Activated T-helper 17 cell treated with anti-CD3 and anti-CD28 coated beads, Interleukin-2, amount 50 U/mL, for 72 hours (primary cell): ENCODE measurements at regions not wholly inside any gene's neighbourhood (a gene's known extent, or its start where the extent isn't known, plus 50 kb on each side); places are given as distances from the start of the nearest gene placed in this dataset.

Experiments
- ATAC-seq: fragments of 150-1000 bp; cut with Tn5 transposase; replicated peaks from 2 replicates; pipeline ENCODE4 v1.10.0; 2021; ENCODE audit warnings: mild to moderate bottlenecking, moderate library complexity
- H3K27ac Mint-ChIP-seq: one replicate; pipeline ENCODE4 v1.8.0; 2022; ENCODE audit warnings: mixed read lengths
- H3K27me3 Mint-ChIP-seq: one replicate; pipeline ENCODE4 v1.8.0; 2022; ENCODE audit warnings: mixed read lengths
- H3K36me3 Mint-ChIP-seq: one replicate; pipeline ENCODE4 v1.8.0; 2022; ENCODE audit warnings: low read depth, mild to moderate bottlenecking, mixed read lengths
- H3K4me1 Mint-ChIP-seq: one replicate; pipeline ENCODE4 v1.8.0; 2022; ENCODE audit warnings: mixed read lengths
- H3K4me3 Mint-ChIP-seq: one replicate; pipeline ENCODE4 v1.8.0; 2022; ENCODE audit warnings: mild to moderate bottlenecking, mixed read lengths
- H3K9me3 Mint-ChIP-seq: one replicate; pipeline ENCODE4 v1.8.0; 2022; ENCODE audit warnings: mixed read lengths

DNA sequence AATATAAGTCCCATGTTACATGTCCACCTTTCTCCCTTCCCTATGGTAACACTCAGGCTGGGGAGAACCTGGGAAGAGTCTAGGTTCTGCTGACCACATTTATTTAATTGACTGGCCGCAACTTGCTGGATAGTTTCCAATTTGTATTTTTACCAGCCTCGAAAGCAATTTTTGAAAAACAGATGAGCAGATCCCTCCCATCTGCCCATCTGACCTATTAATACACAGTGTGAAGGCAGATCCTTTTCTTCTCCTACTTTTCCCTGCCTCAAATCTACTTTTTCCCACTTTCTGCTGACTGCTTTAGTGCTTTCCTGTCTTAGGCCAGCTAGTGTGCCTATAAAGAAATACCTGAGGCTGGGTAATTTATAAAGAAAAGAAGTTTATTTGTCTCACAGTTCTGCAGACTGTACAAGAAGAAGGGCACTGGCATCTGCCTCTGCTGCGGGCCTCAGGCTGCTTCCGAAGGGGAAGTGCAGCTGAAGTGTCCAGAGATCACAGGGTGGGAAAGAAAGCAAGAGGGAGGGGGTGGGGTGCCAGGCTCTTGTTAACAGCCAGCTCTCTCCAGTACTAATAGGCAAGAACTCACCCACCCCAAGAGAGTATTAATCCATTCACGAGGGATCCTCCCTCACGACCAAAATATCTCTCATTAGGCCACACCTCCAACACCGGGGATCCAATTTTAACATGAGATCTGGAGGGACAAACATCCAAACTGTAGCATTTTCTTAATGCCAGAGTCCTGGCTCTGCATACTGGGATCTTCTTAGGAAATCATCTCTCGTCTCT, 336.0 kb upstream of the IGFBP3 start:
- H3K27ac Mint-ChIP-seq, result no peak overlapping the region
- no peaks in the 10 kb centered on the region for H3K36me3 Mint-ChIP-seq
- H3K4me3 Mint-ChIP-seq, result no peak overlapping the region
- no peaks in the 10 kb centered on the region for H3K27me3 Mint-ChIP-seq
- peaks cover 17% of the 10 kb centered on the region for H3K9me3 Mint-ChIP-seq
- ATAC-seq, result no peak
- no peaks in the 10 kb centered on the region for H3K4me1 Mint-ChIP-seq

DNA sequence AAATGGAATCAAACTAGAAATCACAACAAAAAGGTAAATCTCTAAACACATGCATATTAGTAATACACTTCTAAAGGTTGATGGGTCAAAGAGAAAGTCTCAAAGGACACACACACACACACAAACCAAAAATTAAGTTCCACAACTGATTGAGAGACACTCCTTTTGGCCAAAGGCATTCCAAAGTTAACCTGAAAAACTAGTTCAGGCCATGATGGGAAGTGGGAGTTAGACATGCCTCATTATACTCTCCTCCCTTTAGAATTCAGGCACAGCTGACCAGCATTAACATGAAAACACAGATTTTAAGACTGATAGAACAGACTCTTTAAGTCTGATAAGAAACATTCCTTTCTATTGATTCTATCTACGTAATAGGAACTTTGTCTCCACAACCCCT, 332.4 kb upstream of the IGFBP3 start:
- H3K27me3 Mint-ChIP-seq, result no peaks in the 10 kb centered on the region

GRCh38 chr7:46247664-46248063, 326.6 kb upstream of the IGFBP3 start:
- no peak overlapping the region for H3K4me3 Mint-ChIP-seq
- H3K27ac Mint-ChIP-seq, result no peak overlapping the region
- H3K4me1 Mint-ChIP-seq, result no peaks in the 10 kb centered on the region
- no peaks in the 10 kb centered on the region for H3K9me3 Mint-ChIP-seq
- no peaks in the 10 kb centered on the region for H3K27me3 Mint-ChIP-seq
- ATAC-seq, result no peak
- H3K36me3 Mint-ChIP-seq, result no peaks in the 10 kb centered on the region

More for the DNA sequence above, 332.4 kb upstream of the IGFBP3 start:
- Mint-ChIP-seq H3K4me3 (no peak overlapping the region), H3K36me3 (no peaks in the 10 kb centered on the region), H3K4me1 (no peaks in the 10 kb centered on the region), H3K9me3 (no peaks in the 10 kb centered on the region), H3K27ac (no peak overlapping the region)
- ATAC-seq, result no peak

- Mint-ChIP-seq H3K27ac (no peak overlapping the region), H3K9me3 (no peaks in the 10 kb centered on the region), H3K27me3 (no peaks in the 10 kb centered on the region), H3K4me3 (no peak overlapping the region), H3K4me1 (no peaks in the 10 kb centered on the region), H3K36me3 (no peaks in the 10 kb centered on the region)
- ATAC-seq, result no peak
Observed at GRCh38 chr7:46245586-46246111, 324.6 kb upstream of the IGFBP3 start.

- ATAC-seq, result no peak
- H3K27ac Mint-ChIP-seq, result no peak overlapping the region
- H3K9me3 Mint-ChIP-seq, result no peaks in the 10 kb centered on the region
- no peaks in the 10 kb centered on the region for H3K4me1 Mint-ChIP-seq
- H3K27me3 Mint-ChIP-seq, result no peaks in the 10 kb centered on the region
- H3K4me3 Mint-ChIP-seq, result no peak overlapping the region
- H3K36me3 Mint-ChIP-seq, result no peaks in the 10 kb centered on the region
Observed at GRCh38 chr7:46244757-46245156, 323.7 kb upstream of the IGFBP3 start.

- H3K36me3 Mint-ChIP-seq, result no peaks in the 10 kb centered on the region
- no peaks in the 10 kb centered on the region for H3K27me3 Mint-ChIP-seq
- ATAC-seq, result no peak
- H3K4me1 Mint-ChIP-seq, result no peaks in the 10 kb centered on the region
- no peak overlapping the region for H3K27ac Mint-ChIP-seq
- no peak overlapping the region for H3K4me3 Mint-ChIP-seq
- H3K9me3 Mint-ChIP-seq, result no peaks in the 10 kb centered on the region
Observed at GRCh38 chr7:46243406-46243805, 322.3 kb upstream of the IGFBP3 start.

DNA sequence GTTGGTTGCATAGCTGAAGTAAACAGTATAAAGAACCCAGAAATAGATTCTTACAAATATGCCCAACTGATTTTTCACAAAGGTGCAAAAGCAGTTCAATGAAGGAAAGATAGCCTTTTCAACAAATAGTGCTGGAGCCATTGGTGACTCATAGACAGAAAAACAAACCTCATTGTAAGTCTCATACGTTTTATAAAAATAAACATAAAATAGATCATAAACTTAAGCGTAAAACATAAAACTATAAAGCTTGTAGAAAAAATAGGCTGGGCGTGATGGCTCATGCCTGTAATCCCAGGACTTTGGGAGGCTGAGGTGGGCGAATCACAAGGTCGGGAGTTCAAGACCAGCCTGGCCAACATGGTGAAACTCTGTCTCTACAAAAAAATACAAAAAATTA, 318.8 kb upstream of the IGFBP3 start:
- H3K4me3 Mint-ChIP-seq, result no peak overlapping the region
- no peaks in the 10 kb centered on the region for H3K9me3 Mint-ChIP-seq
- no peak overlapping the region for H3K27ac Mint-ChIP-seq
- ATAC-seq, result no peak
- no peaks in the 10 kb centered on the region for H3K4me1 Mint-ChIP-seq
- H3K36me3 Mint-ChIP-seq, result no peaks in the 10 kb centered on the region
- H3K27me3 Mint-ChIP-seq, result no peaks in the 10 kb centered on the region

GRCh38 chr7:46237466-46237865, 316.4 kb upstream of the IGFBP3 start:
- Mint-ChIP-seq H3K9me3 (no peaks in the 10 kb centered on the region), H3K4me3 (no peak overlapping the region), H3K27ac (no peak overlapping the region), H3K4me1 (no peaks in the 10 kb centered on the region), H3K27me3 (no peaks in the 10 kb centered on the region), H3K36me3 (no peaks in the 10 kb centered on the region)
- ATAC-seq, result no peak

GRCh38 chr7:46233585-46234329, 312.7 kb upstream of the IGFBP3 start:
- no peak for ATAC-seq
- Mint-ChIP-seq H3K4me3 (no peak overlapping the region), H3K36me3 (no peaks in the 10 kb centered on the region), H3K9me3 (no peaks in the 10 kb centered on the region), H3K27ac (no peak overlapping the region), H3K4me1 (no peaks in the 10 kb centered on the region), H3K27me3 (no peaks in the 10 kb centered on the region)

- Mint-ChIP-seq H3K4me1 (no peaks in the 10 kb centered on the region), H3K36me3 (no peaks in the 10 kb centered on the region), H3K9me3 (no peaks in the 10 kb centered on the region), H3K27me3 (no peaks in the 10 kb centered on the region), H3K4me3 (no peak overlapping the region), H3K27ac (no peak overlapping the region)
- ATAC-seq, result no peak
Observed at GRCh38 chr7:46230990-46231305, 309.9 kb upstream of the IGFBP3 start.

DNA sequence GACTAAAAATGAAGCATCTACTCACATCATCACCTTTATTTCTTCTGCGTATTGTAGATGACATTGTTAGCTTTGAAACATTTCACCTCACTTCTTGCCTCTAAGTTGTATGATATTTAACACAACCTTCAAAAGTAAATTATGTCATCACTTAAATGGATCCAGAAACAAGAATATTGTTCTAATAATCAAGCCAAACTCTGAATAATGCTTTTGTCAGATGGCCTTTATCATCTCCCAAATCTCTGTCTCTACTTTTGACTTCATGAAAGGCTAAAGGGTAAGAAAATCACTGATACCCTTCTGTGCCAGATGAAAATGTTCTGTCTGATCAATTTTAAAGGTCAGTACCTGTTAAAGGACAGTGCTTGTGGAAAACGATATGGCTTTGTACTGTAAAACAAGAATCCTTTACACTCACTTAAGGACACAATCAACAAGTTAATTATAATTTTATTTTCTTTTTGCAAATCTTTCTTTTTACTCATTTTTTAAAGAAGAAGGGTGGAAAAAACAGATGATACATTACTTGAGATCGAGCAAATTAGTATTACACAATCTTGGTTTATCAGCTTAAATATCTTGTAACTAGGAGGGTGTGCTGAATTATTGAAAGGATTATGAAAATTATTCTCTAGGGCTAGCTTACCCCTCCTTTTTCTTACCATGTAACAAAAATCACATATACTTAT, 309.4 kb upstream of the IGFBP3 start:
- H3K4me3 Mint-ChIP-seq, result no peak overlapping the region
- no peaks in the 10 kb centered on the region for H3K9me3 Mint-ChIP-seq
- no peaks in the 10 kb centered on the region for H3K4me1 Mint-ChIP-seq
- ATAC-seq, result no peak
- no peak overlapping the region for H3K27ac Mint-ChIP-seq
- H3K27me3 Mint-ChIP-seq, result no peaks in the 10 kb centered on the region
- no peaks in the 10 kb centered on the region for H3K36me3 Mint-ChIP-seq

DNA sequence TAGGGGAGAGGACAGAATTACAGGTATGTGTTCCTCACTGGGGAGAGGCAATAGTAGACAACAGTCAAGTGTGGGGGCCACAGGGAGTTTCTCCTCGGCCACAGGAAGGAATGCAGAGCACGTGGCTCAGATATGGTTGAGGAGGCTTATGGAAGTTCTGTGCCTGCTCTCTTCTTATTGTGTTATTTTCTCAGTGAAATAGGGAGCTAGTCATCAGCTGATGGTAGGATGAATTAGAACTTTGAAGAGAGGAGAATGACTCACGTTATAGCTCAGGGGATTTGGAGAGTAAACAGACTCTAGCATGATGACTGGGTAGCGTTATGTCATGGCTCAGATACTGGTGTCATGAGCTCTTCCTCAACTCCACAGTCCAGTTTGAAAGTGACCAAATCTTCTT, 308.3 kb upstream of the IGFBP3 start:
- Mint-ChIP-seq H3K4me3 (no peak overlapping the region), H3K36me3 (no peaks in the 10 kb centered on the region), H3K27ac (no peak overlapping the region), H3K27me3 (no peaks in the 10 kb centered on the region), H3K4me1 (no peaks in the 10 kb centered on the region), H3K9me3 (peaks cover 3% of the 10 kb centered on the region)
- no peak for ATAC-seq

DNA sequence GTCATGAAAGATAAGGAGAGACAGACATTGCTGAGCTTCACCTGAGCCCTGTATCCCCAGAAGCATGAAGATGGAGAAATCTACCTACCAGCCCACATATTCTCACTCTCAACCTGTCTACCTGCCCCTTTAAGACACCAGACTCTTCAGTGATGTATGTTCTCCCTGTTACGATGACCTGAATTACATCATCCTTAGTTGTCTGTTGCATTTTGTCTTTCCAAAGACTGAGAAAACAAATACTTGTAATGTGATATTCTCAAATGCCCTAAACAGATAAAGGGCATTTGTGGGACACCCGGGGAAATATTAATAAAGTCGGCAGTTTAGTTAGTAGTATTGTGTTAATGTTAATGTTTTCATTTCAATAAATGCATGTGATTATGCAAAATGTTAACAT, 305.8 kb upstream of the IGFBP3 start:
- H3K27me3 Mint-ChIP-seq, result no peaks in the 10 kb centered on the region
- H3K9me3 Mint-ChIP-seq, result peaks cover 8% of the 10 kb centered on the region
- H3K4me1 Mint-ChIP-seq, result no peaks in the 10 kb centered on the region
- no peak overlapping the region for H3K27ac Mint-ChIP-seq
- ATAC-seq, result no peak
- no peaks in the 10 kb centered on the region for H3K36me3 Mint-ChIP-seq
- no peak overlapping the region for H3K4me3 Mint-ChIP-seq

DNA sequence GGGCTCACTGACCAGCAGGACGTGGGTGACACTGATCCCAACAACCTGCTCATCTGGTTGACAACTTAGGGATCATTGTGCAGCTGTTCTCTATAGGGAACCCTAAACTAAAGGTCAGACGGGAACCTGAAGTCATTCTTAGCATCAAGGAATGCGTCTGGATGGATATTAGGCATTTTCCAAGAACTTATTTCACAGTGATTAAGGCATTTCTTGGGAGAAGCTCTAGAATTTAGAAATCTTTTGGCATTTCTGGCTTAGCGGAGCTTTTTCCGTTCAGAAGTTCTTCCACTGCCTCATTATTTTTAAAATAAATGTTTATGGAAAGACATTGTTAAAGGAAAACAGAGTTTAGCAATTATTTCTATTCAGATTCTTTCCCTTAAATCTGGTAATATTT, 303.3 kb upstream of the IGFBP3 start:
- no peaks in the 10 kb centered on the region for H3K4me1 Mint-ChIP-seq
- peaks cover 8% of the 10 kb centered on the region for H3K9me3 Mint-ChIP-seq
- ATAC-seq, result no peak
- H3K27ac Mint-ChIP-seq, result no peak overlapping the region
- H3K4me3 Mint-ChIP-seq, result no peak overlapping the region
- H3K36me3 Mint-ChIP-seq, result no peaks in the 10 kb centered on the region
- no peaks in the 10 kb centered on the region for H3K27me3 Mint-ChIP-seq
